Spleen (tissue), 11 donors: ENCODE measurements at regions not wholly inside any gene's neighbourhood (a gene's known extent, or its start where the extent isn't known, plus 50 kb on each side); places are given as distances from the start of the nearest gene placed in this dataset.
"Not testable (repeated sequence)": the region's sequence is repeated elsewhere in the genome, so short reads cannot be mapped to it uniquely, and the experiment has no call there.

Experiments used
- DNase-seq: peaks from one replicate; pipeline ENCODE4 v3.0.0-alpha.2; 2020
- H3K27ac ChIP-seq, 8 donors: fragments of 200-600 bp; sonication (generic) in 7 of 8; 1 replicate in 4 of 8; 2 replicates in 4 of 8; pipeline versions ENCODE4 v1.5.0 to v1.8.0; 2016 to 2021; ENCODE audit warnings: inconsistent platforms in 4 of 8, mild to moderate bottlenecking in 4 of 8, moderate library complexity in 1 of 8
- H3K27me3 ChIP-seq, 7 donors: fragments of 200-600 bp; sonication (generic) in 6 of 7; replicated peaks in 1 of 7; 1 replicate in 4 of 7; 2 replicates in 3 of 7; pipeline versions ENCODE4 v1.5.0 to v1.8.0; 2016 to 2021; ENCODE audit warnings: inconsistent platforms in 3 of 7, mild to moderate bottlenecking in 1 of 7
- H3K36me3 ChIP-seq, 6 donors: fragments of 200-600 bp; sonication (generic) in 5 of 6; 1 replicate in 4 of 6; 2 replicates in 2 of 6; pipeline versions ENCODE4 v1.5.0 to v1.8.0; 2016 to 2021; ENCODE audit warnings: inconsistent platforms in 2 of 6
- H3K4me1 ChIP-seq, 6 donors: fragments of 200-600 bp; sonication (generic) in 5 of 6; 1 replicate in 3 of 6; 2 replicates in 3 of 6; pipeline versions ENCODE4 v1.5.0 to v1.8.0; 2016 to 2021; ENCODE audit warnings: inconsistent platforms in 3 of 6
- H3K4me3 ChIP-seq, 8 donors: fragments of 200-600 bp; sonication (generic) in 7 of 8; 1 replicate in 4 of 8; 2 replicates in 4 of 8; pipeline versions ENCODE4 v1.5.0 to v1.8.0; 2016 to 2021; ENCODE audit warnings: inconsistent platforms in 4 of 8, mild to moderate bottlenecking in 4 of 8, moderate library complexity in 2 of 8
- H3K9me3 ChIP-seq, 8 donors: fragments of 200-600 bp; sonication (generic) in 7 of 8; 1 replicate in 4 of 8; 2 replicates in 4 of 8; pipeline versions ENCODE4 v1.5.0 to v1.8.0; 2016 to 2021; ENCODE audit warnings: inconsistent platforms in 4 of 8
- POLR2A ChIP-seq, 3 donors: fragments of 450-650 bp; IDR thresholded peaks; one replicate each; pipeline ENCODE4 v1.5.1; 2017; ENCODE audit warnings: antibody characterized with exemption in 3 of 3, mild to moderate bottlenecking in 1 of 3
- POLR2AphosphoS5 ChIP-seq, 3 donors: sonication (generic); formaldehyde crosslinking; IDR thresholded peaks; one replicate each; pipeline ENCODE4 v1.5.1; 2017; ENCODE audit warnings: antibody characterized with exemption in 3 of 3
- WGBS, 5 donors: extraction: QIAGEN DNeasy Blood & Tissue Kit in 3 of 5; methylation state at CpG; one replicate each; pipeline versions ENCODE4 v1.1.5 to v1.1.7; 2013 to 2018; 5-methylcytosine and 5-hydroxymethylcytosine counted together
- intact Hi-C: fragments of 100-400 bp; cut with DNase I; formaldehyde crosslinking; loops from one replicate; pipeline ENCODE4 v1.15.0; 2023; ENCODE audit warnings: low total_unique reads
- TF ChIP-seq, protein P1 (sequence below), 11 experiments: fragments of 200-600 bp in 7 of 11; fragments of 450-650 bp in 4 of 11; sonication (generic) in 4 of 11; IDR thresholded peaks in 8 of 11; conservative IDR thresholded peaks in 3 of 11; 1 replicate in 7 of 11; 2 replicates in 4 of 11; pipeline versions ENCODE4 v1.4.0 to v1.8.0; 2016 to 2021; ENCODE audit warnings: antibody characterized with exemption in 11 of 11, inconsistent platforms in 4 of 11, mild to moderate bottlenecking in 1 of 11
- donor health status: healthy with polysubstance abuse.
- donor health status: DM: no; HTN: no; CAD: no; lungs with moderate emphysema.
- donor health status: DM: no; HTN: no; CAD: no.
- donor health status: Bipolar disorder and iron deficiency.
- donor health status: healthy.
- donor health status: DM: no; HTN: no; CAD: no.
- donor health status: DM: yes; HTN: yes; CAD: no.

- intact Hi-C loops, result no loop called here
- TF ChIP-seq POLR2A (IDR thresholded peaks at IDR 0.05) (no peak), POLR2AphosphoS5 (IDR thresholded peaks at IDR 0.05) (no peak)
- TF ChIP-seq, protein P1, sequence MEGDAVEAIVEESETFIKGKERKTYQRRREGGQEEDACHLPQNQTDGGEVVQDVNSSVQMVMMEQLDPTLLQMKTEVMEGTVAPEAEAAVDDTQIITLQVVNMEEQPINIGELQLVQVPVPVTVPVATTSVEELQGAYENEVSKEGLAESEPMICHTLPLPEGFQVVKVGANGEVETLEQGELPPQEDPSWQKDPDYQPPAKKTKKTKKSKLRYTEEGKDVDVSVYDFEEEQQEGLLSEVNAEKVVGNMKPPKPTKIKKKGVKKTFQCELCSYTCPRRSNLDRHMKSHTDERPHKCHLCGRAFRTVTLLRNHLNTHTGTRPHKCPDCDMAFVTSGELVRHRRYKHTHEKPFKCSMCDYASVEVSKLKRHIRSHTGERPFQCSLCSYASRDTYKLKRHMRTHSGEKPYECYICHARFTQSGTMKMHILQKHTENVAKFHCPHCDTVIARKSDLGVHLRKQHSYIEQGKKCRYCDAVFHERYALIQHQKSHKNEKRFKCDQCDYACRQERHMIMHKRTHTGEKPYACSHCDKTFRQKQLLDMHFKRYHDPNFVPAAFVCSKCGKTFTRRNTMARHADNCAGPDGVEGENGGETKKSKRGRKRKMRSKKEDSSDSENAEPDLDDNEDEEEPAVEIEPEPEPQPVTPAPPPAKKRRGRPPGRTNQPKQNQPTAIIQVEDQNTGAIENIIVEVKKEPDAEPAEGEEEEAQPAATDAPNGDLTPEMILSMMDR (IDR thresholded peaks at IDR 0.05 in 8 of 11, conservative IDR thresholded peaks at IDR 0.05 in 3 of 11), result no peak
- no peak overlapping the region for H3K27ac ChIP-seq
- no peak for DNase-seq
- H3K9me3 ChIP-seq, result no peaks in the 10 kb centered on the region
- H3K27me3 ChIP-seq, result peaks cover 0 to 23% (median 0%) of the 10 kb centered on the region in 7 donors
- no peaks in the 10 kb centered on the region for H3K36me3 ChIP-seq
- 60 to 78% (median 76%) methylated on average over 5 of the region's 5 CpGs for WGBS, 5 donors
- H3K4me3 ChIP-seq, result no peak overlapping the region
- H3K4me1 ChIP-seq, result no peaks in the 10 kb centered on the region
These were observed 55.4 kb upstream of the PAX8 start for GRCh38 chr2:113334147-113334546.

DNA sequence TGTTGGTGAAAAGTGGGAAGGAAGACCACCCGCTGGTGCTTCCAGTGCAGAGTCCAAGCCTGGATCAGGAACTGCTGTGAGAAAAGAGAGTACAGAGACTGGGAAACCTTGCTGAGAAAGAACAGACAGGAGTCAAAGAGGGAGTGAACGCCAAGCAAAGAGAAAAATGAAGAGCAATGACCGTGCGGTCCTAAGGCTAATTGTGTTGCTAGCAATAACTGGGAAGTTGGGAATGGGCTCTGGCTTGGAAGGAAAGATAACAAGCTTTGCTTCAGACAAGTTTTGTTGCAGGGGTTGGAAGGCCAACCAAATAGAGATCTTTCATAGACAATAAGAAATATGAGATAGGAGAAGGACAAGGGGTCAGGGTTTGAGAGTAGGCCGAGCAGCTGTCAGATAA lies 55.0 kb upstream of the PAX8 start:
- DNase-seq, intact Hi-C loops, H3K4me3 ChIP-seq, H3K27ac ChIP-seq, H3K4me1 ChIP-seq, H3K36me3 ChIP-seq, H3K9me3 ChIP-seq: not testable (repeated sequence)
- peaks cover 0 to 20% (median 0%) of the 10 kb centered on the region in 7 donors for H3K27me3 ChIP-seq
- 65 to 80% (median 68%) methylated on average over 5 of the region's 5 CpGs for WGBS, 5 donors

GRCh38 chr2:113330060-113330767 lies 51.5 kb upstream of the PAX8 start:
- H3K4me3 ChIP-seq, H3K27me3 ChIP-seq, H3K4me1 ChIP-seq, H3K27ac ChIP-seq, DNase-seq, H3K9me3 ChIP-seq, H3K36me3 ChIP-seq, intact Hi-C loops: not testable (repeated sequence)
- 76 to 96% (median 89%) methylated on average over 4 to 5 of the region's 5 CpGs for WGBS, 5 donors

DNA sequence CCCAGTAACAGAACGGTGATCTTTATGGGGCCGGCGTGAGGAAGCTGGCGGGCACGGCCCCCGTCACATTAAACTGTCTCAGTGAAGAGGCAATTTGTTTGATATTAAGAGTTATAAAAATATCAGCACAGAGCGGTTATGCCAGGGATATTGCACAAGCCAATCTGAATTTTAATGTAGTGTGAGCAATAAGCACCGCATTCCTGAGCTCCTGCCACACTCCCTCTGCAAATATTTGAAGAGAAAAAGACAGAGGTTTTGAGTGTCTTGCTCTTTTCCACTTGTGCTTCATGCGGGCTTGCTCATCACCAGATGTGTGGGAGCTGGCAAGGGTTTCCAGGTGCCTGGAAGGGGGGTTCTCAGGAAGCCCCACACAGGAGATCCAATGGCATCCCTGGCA lies 50.3 kb upstream of the PAX8 start:
- 83 to 88% (median 87%) methylated on average over 9 of the region's 9 CpGs for WGBS, 5 donors
- intact Hi-C loops, DNase-seq, H3K36me3 ChIP-seq, H3K27ac ChIP-seq, H3K9me3 ChIP-seq, H3K4me3 ChIP-seq: not testable (repeated sequence)
- peaks cover 0 to 15% (median 11%) of the 10 kb centered on the region in 6 donors for H3K4me1 ChIP-seq
- peaks cover 0 to 17% (median 0%) of the 10 kb centered on the region in 7 donors for H3K27me3 ChIP-seq

- DNase-seq, intact Hi-C loops, H3K27ac ChIP-seq, H3K9me3 ChIP-seq, H3K4me3 ChIP-seq, H3K36me3 ChIP-seq: not testable (repeated sequence)
- WGBS, 5 donors, result 85 to 100% (median 91%) methylated on average over 1 of the region's 1 CpG
- peaks cover 0 to 15% (median 11%) of the 10 kb centered on the region in 6 donors for H3K4me1 ChIP-seq
- H3K27me3 ChIP-seq, result peaks cover 0 to 17% (median 0%) of the 10 kb centered on the region in 7 donors
These were observed 49.9 kb upstream of the PAX8 start for GRCh38 chr2:113328572-113328971.
